ENCODE measurements at regions not wholly inside any gene's neighbourhood (a gene's known extent, or its start where the extent isn't known, plus 50 kb on each side); places are given as distances from the start of the nearest gene placed in this dataset.

- no peak for TF ChIP-seq CTCF (IDR thresholded peaks at IDR 0.05; ENCODE audit: extremely low read depth, insufficient read depth, missing control alignments)
- no peak for DNase-seq (ENCODE audit: low spot score)
- in situ Hi-C loops (cut with MboI; ENCODE audit: low pct_unique_long_range_greater_than_20kb, low sequenced_read_pairs, unreplicated experiment) = no loop called here
Observed at GRCh38 chr10:131021969-131022368, 289.6 kb downstream of the TCERG1L start.

DNA sequence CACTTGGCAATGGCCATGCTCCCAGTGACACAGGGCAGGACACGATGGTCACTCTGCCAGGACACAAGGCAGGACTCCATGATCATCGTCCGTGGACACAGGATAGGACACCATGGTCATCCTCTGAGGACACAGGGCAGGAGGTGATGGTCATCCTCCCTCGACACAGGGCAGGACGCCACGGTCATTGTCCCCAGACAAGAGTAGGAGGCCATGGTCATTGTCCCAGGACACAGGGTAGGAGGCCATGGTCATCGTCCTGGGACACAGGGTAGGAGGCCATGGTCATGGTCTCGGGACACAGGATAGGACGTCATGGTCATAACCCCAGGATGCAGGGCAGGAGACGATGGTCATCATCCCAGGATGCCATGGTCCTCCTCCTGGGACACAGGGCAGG lies 289.2 kb downstream of the TCERG1L start:
- in situ Hi-C loops (cut with MboI; ENCODE audit: low pct_unique_long_range_greater_than_20kb, low sequenced_read_pairs, unreplicated experiment) = no loop called here
- no peak for DNase-seq (ENCODE audit: low spot score)
- no peak for TF ChIP-seq CTCF (IDR thresholded peaks at IDR 0.05; ENCODE audit: extremely low read depth, insufficient read depth, missing control alignments)

DNA sequence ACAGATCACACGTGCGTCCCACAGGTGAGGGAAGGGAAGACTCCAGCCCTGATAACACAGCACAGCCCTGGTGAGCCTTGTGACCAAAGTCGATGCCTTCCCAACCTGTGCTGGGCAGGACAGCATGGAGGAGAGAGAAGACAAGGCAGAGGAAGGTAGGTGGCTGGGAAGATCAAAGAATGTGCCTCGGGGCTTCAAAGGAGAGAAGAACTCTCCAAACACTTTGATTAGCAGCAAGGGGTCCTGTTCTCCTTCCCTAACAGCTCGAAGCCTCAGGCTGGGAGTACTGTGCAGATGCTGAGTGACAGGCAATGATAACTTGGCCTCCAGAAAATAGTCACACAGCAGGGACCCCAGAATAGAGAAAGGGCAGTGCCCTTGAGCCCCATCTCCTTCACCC lies 288.5 kb downstream of the TCERG1L start:
- no peak for TF ChIP-seq CTCF (IDR thresholded peaks at IDR 0.05; ENCODE audit: extremely low read depth, insufficient read depth, missing control alignments)
- in situ Hi-C loops (cut with MboI; ENCODE audit: low pct_unique_long_range_greater_than_20kb, low sequenced_read_pairs, unreplicated experiment) = no loop called here
- DNase-seq (ENCODE audit: low spot score) = peak; percentile 8

DNA sequence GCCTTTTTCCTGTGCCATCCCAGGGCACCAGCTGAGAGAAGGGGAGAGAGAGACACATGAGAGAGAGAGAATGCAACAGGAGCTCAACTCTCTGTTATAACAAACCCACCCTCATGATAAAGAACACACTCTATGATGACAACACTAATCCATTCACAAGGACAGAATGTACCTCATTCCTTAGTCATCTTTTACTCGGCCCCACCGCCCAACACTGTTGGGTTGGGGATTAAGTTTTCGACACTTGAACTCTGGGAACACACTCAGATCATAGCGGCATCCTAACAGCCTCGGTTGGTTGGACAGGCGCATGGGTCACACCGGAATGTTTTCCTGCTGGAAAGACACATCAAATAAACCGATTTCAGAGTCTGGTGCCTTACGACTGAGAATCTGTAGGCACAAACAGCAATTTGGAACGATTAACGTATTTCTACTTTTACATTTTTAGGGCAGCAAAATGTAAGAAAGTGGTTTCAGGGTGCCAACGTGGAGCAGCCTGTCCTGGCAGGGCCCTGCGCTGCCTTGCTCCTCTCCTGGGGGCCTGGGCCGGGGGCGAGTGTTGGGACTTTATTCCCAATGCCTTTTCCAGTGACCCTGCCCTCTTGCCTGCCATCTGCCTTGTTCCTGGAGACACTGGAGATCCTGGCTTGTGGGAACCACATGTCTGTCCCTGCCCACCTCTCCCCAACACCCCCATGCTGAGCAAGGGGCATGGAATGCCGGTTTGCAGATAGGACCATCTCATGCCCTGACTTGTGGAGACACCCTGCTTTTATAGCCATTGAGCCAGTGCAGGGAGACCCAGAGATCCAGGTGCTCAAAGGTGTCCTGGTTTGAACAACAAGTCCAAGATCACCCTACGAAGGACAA lies 287.0 kb downstream of the TCERG1L start:
- peak; percentile 9 for DNase-seq (ENCODE audit: low spot score)
- no peak for TF ChIP-seq CTCF (IDR thresholded peaks at IDR 0.05; ENCODE audit: extremely low read depth, insufficient read depth, missing control alignments)
- in situ Hi-C loops (cut with MboI; ENCODE audit: low pct_unique_long_range_greater_than_20kb, low sequenced_read_pairs, unreplicated experiment) = no loop called here

GRCh38 chr10:131025333-131025732 lies 286.2 kb downstream of the TCERG1L start:
- in situ Hi-C loops (cut with MboI; ENCODE audit: low pct_unique_long_range_greater_than_20kb, low sequenced_read_pairs, unreplicated experiment) = no loop called here
- peak; percentile 7 for DNase-seq (ENCODE audit: low spot score)
- TF ChIP-seq CTCF (IDR thresholded peaks at IDR 0.05; ENCODE audit: extremely low read depth, insufficient read depth, missing control alignments) = no peak

DNA sequence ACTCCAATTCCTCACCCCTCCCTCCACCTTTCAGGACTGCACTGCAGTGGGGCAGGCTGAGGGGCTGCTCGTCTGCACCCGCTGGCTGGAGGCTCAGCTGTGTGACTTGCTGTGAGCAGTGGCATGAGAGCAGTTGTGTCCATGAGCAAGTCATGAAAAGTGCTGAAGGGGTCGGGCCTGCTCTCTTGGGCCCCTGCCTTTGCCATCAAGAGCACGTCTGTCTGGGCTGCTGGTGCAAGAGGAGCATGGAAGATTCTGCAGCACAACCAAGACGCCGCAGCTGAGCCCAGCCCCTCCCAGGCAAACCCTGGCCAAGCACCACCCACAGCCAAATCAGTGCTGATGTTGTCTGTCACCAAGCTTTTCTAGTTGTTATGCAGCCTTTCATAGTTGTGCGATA lies 284.3 kb downstream of the TCERG1L start:
- no peak for DNase-seq (ENCODE audit: low spot score)
- in situ Hi-C loops (cut with MboI; ENCODE audit: low pct_unique_long_range_greater_than_20kb, low sequenced_read_pairs, unreplicated experiment) = no loop called here
- TF ChIP-seq CTCF (IDR thresholded peaks at IDR 0.05; ENCODE audit: extremely low read depth, insufficient read depth, missing control alignments) = no peak
